K562 (cell line): ENCODE measurements at regions not wholly inside any gene's neighbourhood (a gene's known extent, or its start where the extent isn't known, plus 50 kb on each side); places are given as distances from the start of the nearest gene placed in this dataset.
"Not testable (repeated sequence)": the region's sequence is repeated elsewhere in the genome, so short reads cannot be mapped to it uniquely, and the experiment has no call there.

Experiments
- GTF2F1 ChIP-seq: IDR thresholded peaks from 2 replicates; pipeline ENCODE4 v1.6.1; 2011; ENCODE audit warnings: low read depth, low read length, improper control_type of control experiment
- NR3C1 ChIP-seq: sonication (generic); formaldehyde crosslinking; IDR thresholded peaks from 2 replicates; pipeline ENCODE4 v1.8.1; 2022; ENCODE audit warnings: missing genetic modification reagents
- SMARCE1 ChIP-seq: fragments of 450-650 bp; IDR thresholded peaks from 2 replicates; pipeline ENCODE4 v1.7.1; 2016; ENCODE audit warnings: mild to moderate bottlenecking
- SREBF1 ChIP-seq: fragments of 150-350 bp; IDR thresholded peaks from 2 replicates; pipeline ENCODE4 v1.6.1; 2014; ENCODE audit warnings: antibody characterized with exemption, low read depth, low read length, borderline replicate concordance
- ZNF253 ChIP-seq: fragments of 250-450 bp; sonication (Bioruptor Pico); conservative IDR thresholded peaks from 2 replicates; pipeline ENCODE4 v1.6.1; 2021; ENCODE audit warnings: mild to moderate bottlenecking
- TF ChIP-seq, protein P1 (sequence below): sonication (generic); formaldehyde crosslinking; IDR thresholded peaks from 2 replicates; pipeline ENCODE4 v1.8.1; 2022; ENCODE audit warnings: missing genetic modification reagents

- TF ChIP-seq NR3C1 (CRISPR knock-in tag); GTF2F1; SMARCE1; SREBF1; ZNF253 (CRISPR knock-in tag): not testable (repeated sequence)
- TF ChIP-seq, protein P1, sequence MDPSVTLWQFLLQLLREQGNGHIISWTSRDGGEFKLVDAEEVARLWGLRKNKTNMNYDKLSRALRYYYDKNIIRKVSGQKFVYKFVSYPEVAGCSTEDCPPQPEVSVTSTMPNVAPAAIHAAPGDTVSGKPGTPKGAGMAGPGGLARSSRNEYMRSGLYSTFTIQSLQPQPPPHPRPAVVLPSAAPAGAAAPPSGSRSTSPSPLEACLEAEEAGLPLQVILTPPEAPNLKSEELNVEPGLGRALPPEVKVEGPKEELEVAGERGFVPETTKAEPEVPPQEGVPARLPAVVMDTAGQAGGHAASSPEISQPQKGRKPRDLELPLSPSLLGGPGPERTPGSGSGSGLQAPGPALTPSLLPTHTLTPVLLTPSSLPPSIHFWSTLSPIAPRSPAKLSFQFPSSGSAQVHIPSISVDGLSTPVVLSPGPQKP = not testable (repeated sequence)
Observed at GRCh38 chr20:4462801-4463200, 213.7 kb upstream of the ADRA1D start.
